NCI-H2196 (cell line): ENCODE measurements at regions not wholly inside any gene's neighbourhood (a gene's known extent, or its start where the extent isn't known, plus 50 kb on each side); places are given as distances from the start of the nearest gene placed in this dataset.

ENCODE experiments used
- DNase-seq: peaks from one replicate; lab custom pipeline; 2025; ENCODE audit not compliant: unreplicated experiment; lab: John Stamatoyannopoulos, UW

DNA sequence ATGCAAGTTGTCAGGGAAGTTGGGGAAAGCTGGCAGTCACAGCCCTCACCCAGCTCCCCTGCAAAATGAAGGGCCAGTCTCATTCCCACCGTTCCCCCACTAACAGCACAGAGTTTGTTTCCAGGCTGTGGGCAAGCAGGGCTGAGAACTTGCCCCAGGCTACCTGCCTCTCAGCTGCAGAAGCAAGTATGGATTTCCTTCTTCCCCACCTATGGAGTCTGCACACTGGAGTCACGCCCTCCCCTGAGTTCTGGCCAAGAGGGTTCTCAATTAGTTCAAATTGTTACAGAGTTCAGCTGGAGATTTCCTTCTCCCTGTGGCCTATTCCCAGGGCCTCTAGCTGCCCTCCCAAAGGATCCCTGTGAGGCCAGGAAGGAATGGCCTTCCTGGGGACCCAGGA lies 90.1 kb upstream of the ATP11B start:
- no peak for DNase-seq

DNA sequence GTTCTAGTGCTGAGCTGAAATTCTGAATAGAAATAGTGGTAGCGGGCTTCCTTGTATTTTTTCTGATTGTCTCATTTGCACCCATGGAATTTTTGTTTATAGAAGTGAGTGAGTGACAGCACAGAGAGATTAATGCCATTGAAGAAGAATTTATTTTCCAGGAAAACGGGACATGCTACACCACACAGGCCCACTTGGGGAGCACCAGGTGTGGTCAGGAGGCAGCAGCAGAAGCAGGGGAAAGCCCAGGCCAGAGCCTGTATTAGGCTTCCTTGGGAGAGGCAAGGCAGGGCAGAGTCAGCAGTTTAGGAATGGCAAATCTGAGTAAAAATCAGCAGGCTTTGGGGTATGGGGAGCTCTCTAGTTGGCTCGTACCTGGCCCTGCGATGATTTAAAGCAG lies 88.4 kb upstream of the ATP11B start:
- DNase-seq, result no peak

DNA sequence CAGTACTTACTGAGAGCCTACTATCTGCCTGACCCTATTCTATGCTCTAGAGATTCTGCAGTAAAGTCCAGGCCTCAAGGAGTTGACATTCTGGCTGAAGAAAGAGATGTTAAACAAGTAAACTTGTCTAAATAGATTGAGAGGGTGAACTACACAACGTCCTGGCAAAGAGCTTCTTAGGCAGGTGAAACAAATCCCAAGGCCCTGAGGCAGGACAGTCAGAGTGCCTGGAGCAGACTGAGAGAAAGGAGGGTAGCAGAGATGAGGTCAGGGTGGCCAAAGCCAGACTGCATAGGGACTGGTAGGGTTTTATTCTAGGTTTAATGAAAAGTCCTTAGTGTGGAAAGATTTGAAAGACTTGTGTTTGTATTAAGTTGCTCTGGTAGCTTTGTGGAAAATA lies 84.5 kb upstream of the ATP11B start:
- no peak for DNase-seq

DNA sequence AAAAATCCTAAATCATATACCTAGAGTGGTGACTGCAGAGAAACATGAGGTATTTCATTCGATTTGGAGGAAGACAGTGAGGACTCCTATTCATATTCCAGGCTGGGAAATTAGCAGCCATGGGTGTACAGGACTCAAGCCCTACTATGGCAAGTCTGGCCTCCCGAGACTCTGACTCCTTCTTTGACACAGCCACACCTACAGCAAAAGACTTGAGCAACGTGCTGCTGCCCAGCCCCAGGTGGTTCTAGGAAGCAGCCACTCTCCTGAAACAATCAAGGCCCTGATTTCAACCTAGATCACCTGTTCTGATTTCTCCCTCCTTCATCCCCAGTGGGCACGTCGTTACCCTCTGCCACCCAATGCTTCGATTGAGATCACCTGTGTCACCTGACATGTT lies 84.0 kb upstream of the ATP11B start:
- no peak for DNase-seq

DNA sequence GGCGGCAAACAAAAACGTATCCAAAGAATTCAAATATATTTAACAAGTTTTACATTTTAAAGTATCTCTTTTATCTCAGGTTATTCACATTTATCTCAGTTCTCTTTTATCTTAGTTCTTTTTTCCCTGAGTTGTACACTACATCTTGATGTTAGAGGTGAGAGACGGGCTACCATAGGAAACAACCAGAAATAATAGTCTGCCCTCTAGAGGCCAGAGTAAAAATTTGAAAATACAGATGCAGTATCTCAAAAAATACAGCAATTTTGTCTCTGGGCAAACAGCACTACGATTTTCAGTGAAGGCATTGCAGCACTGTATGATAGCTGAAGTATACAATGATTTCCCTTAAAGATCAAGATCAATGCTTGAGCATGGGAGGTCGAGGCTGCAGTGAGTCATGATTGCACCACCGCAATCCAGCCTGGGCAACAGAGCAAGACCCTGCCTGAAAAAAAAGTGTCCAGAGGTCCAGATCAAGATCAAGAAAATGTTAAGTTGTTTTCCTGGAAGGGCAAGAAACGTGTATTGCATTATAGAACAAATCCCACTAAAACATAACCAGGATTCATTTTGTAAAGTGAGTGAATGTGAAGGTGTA lies 82.6 kb upstream of the ATP11B start:
- DNase-seq, result peak; percentile 61

DNA sequence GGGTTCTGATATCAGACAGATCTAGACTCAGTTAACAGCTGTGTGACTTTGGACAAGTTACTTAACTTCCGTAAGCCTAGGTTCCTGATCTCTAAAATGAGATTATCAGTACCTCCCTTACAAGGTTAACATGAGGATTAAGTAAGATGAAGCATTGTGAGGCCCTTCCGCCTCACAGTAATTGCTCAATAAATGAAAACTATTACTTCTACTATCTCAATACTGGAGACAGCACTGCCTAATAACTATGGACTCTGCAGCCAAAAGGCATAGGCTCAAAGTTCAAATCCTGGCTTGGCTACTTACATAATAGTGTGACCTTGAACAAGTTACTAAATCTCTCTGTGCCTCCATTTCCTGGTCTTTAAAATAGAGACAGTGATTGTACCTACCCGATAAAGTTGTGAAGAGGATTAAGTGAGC lies 82.0 kb upstream of the ATP11B start:
- DNase-seq, result no peak

DNA sequence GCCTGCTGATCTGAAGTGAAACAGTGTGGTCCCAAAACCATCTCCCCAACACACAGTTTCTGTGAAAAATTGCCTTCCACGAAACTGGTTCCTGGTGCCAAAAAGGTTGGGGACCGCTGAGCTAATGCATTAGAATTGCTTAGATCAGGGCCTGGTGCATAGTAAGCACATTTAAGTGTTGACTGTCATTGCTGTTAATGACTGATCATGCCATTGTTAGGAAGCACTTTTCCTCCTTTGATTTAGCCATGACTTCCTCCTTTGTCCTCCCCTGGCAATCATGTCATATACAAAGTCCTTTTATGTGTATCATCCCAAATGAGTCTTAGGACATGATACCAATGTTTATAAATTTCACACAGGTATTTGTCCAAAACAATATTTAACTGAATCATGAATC lies 81.5 kb upstream of the ATP11B start:
- no peak for DNase-seq

DNA sequence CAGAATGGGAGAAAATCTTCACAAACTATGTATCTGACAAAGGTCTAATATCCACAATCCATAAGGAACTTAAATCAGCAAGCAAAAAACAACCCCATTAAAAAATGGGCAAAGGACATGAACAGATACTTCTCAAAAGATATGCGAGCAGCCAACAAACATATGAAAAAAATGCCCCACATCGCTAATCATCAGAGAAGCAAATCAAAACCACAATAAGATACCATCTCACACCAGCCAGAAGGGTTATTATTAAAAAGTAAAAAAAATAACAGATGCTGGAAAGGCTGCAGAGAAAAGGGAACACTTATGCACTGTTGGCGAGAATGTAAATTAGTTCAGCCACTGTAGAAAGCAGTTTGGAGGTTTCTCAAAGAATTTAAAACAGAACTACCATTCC lies 80.2 kb upstream of the ATP11B start:
- DNase-seq, result no peak

DNA sequence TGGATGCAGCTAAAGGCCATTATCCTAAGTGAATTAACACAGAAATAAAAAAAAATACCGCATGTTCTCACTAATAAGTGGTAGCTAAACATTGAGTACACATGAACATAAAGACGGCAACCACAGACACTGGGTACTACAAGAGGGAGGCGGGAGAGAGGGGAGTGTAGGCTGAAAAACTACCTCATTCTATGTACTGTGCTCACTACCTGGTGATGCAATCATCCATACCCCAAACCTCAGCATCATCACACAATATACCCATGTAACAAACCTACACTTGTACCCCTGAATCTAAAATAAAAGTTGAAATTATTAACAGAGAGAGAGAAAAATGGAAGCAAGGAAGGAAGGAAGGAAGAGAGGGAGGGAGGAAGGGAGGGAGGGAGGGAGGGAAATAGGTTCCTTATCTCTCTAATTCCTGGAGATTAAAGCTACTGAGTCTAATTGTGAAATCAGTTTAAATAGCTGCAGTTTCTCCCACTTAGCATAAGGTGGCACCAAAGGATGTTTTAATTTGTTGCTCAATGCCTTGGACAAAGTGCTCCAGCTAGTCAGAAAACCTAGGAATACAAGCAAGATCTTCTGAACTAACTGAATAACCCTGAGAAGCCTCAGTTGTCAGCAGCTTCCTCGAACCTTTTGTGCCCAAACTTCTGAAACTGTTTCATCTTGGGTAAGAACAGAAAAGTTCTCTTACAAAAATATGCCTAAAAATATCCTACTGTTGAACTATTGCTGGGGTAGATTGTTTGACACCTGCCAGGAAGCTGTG lies 79.4 kb upstream of the ATP11B start:
- DNase-seq, result peak; percentile 86

DNA sequence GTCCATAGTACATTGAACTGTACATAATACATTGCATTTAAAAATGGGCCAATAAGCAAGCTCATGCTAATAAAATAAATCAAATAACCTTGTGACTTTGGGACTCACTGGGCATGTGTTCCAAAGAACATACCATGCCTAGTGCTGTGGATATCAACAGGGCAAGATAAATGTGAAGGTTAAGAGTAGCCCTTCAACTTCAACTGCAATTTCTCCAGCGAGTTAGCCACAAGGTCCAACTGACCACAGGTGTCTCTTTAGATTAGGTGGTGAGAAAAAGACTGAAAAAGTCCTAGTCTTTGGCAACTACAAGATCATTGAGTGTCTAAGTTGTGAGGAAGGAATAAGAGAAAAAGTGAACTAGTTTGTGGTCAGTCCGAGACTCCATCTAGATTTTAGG lies 78.3 kb upstream of the ATP11B start:
- no peak for DNase-seq

DNA sequence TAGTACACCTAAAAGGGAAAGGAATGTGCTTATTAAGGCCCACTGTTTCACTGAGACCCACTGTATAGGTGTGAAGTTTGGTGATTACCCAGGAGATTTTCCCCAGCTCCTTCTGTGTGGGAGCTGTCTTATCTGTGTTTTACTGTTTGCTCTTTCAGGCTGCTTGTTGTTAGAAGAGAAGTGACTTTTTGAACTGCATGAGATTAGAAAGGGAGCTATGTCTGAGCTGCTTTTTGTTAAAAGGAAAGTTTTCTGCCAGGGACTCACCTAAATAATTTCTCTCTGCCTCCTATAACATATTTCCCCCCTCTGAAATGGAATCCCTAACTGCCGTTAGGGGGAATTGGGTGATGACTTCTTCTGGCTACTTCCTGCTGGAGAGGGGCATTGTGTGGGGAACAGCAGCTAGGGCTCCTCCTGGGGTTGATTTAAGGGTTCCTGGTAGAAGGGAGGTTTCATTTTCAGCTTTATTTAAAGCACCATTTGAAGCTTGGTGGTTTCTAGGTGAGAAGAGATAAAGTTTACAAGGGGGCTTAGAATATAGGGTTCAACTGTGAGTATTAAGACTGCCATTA lies 77.1 kb upstream of the ATP11B start:
- DNase-seq, result no peak

DNA sequence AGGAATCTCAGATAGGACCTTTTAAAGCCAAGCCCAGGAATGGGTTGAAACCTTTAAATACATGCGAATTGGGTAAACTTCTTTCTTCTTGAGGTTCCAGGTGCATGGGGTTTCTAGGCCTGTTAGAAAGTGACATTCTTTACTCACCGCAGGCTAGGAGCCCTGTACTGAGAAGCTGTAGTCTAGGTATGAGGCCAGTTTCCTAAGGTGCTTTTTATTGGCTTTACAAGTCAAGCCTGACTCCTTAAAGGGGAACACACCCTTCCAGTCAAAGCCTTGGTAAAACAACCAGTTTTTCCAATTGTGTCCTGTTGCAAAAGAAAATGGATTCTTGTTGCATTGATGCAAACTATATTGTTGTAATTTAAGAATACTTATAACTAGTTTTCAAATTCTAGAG lies 76.1 kb upstream of the ATP11B start:
- DNase-seq, result no peak

DNA sequence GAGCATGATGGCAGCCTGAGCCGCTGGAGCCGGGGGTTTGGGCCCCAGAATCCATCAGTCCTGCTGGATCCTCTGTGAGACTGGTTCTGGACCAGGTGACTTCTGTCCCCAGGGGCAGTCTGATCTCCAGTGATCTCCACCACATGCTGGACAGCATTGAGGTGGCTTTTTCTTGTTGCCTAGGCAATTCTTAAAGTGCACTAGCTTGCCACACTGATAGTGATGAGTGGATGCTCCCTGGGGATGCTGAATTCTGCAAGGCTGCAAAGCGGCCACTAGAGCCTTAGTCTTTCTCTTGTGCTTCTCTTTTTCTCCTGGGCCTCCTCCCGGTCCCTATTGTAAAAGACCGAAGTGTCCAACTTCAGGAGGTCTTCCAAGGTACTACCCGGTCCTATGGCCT lies 70.4 kb upstream of the ATP11B start:
- no peak for DNase-seq

DNA sequence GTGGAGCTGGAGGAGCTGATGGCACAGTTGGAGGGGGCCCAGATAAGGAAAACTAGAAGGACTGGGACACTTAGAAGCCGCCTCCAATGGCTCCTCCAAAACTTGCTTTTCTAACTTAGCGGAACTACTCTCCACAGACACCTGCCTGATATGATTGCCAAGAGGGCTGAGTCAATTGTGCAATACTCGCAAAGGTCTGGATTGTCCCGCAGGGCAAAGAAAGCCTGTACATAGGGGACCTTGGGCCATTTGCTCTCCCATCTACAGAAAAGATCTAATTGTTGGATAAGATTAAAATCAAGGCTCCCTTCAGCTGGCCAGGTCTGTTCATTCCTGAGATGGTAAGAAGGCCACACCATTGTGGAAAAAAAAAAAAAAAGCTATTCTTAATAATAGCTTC lies 69.7 kb upstream of the ATP11B start:
- DNase-seq, result no peak

DNA sequence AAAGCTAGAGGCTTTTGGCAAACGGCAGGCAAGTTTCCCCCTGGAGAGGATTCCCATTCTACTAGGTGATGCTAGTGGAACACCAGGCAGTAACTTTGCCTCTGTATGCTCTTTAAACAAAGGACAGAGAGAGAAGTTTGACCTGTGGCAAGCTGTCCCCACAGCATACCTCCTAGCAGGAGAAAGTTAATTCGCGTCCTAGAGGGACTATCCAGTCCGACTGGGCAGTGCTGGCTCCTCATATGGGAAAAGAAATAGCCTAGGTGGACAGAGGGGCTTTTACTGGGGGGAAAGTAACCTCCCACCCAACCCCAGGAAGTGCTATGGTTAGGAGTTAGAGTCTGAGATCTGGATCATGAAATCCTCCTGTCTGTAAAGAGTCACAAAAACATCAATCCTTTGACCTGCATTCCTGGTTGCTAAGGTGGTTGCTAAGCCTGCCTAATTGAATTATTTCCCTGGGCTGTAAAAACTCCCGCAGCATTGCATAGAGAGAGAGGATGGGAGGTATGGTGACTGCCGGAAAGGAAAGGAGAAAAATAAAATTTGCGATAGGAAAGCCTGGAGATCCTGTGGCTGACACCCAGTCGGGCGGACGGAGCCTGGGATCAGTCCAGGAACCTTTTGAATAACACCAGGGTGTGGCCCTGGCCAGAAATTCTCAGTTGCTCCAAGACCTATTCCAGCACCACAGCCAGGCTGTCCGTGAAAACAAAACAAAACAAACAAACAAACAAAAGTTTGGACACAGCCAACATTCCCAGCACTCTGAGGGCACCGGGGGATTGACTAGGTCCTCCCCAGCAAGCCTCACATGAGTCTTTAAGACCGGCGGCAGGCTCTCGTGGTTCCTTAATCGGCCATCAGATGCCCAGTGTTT lies 67.7 kb upstream of the ATP11B start:
- DNase-seq, result no peak

DNA sequence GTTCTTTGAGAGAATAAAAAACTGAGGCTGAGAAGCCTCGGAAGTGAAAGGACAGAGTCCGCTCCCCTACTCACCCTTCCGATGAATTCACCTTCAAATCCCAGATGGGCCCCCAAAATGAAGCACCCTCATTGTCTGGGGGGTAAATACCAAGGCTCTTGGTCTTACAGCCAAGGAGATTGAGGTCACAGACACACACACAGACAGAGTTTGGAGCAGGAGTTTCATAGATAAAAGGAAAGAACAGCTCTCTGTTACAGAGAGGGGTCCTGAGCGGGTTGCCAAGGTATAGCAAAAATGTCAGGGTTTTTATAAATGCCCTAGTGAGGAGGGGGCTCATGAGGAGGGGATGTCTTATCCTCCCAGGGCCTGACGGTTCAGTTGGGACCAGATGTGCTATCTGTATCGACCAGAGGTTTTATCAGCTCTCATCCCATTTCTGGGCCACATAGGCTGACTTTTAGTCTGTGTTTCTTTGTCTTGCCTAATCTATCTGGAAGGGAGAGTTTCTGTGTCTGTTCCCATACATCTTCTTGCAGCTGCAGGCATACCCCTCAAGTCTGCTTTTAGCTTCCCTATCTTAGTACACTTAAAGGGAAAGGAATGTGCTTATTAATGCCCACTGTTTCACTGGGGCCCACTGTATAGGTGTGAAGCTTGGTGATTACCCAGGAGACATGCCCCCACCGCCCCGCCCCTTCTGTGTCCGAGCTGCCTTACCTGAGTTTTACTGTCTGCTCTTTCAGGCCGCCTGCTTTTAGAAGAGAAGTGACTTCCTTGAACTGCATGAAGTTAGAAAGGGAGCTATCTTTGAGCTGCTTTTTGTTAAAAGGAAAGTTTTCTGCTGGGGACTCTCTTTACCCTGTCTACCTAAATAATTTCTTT lies 66.8 kb upstream of the ATP11B start:
- no peak for DNase-seq

DNA sequence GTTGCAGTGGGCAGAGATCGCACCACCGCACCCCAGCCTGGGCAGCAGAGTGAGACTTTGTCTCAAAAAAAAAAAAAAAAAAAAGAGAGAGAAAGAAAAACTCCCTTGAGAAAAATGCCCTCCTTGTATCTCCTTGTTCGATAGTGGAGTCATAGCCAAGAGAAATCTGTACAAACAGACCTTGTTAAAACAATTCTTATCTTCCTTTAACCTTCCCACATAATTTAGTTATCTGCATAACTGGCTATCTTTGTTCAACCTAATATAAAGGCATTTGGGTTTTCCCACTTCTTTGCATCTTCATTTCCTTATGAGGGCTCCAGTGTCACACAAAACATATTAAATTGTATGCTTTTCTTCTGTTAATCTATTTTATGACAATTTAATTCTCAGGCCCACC lies 65.1 kb upstream of the ATP11B start:
- no peak for DNase-seq

DNA sequence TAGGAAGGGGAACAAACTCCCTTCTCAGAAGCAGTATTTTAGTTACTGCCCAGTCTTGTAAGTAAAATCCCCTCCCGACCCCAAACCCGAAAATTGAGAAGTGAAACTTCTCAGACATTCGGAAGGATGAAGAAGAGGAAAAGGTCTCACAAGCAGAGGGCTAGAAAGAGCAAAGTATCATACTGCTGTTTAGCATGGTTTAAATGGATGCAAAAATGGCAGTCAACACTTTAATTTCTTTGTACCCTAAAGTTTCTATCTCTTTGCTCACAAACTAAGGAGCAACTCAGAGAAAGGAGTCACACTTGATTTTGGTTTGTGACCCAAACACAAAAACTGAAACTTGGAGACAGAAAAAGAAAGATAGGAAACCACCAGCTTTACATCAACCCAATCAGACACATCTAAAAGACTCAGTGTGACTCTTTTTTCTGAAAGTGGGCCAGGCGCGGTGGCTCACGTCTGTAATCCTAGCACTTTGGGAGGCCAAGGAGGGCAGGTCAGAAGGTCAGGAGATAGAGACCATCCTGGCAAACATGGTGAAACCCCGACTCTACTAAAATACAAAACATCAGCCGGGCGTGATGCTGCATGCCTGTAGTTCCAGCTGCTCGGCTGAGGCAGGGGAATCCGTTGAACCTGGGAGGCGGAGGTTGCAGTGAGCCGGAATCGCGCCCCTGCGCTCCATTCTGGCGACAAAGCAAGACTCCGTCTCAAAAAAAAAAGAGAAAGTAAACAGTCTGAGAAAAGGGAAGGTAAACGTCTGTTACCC lies 63.2 kb upstream of the ATP11B start:
- no peak for DNase-seq

DNA sequence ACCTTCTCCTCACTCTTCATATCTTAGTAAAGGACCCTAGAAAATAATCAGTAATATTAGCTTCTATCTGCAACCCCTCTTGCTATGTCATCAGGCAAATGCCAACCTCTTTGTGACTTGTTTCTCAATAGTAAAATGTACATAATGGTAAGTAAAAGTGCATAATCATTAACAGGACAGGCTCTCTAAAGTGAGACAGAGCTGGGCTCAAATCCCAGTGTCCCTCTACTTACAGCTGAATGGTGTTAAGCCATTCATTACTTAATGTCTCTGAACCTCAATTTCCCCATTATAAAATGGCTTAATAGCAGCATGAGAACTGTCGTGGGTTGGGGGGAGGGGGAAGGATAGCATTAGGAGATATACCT lies 62.6 kb upstream of the ATP11B start:
- no peak for DNase-seq

DNA sequence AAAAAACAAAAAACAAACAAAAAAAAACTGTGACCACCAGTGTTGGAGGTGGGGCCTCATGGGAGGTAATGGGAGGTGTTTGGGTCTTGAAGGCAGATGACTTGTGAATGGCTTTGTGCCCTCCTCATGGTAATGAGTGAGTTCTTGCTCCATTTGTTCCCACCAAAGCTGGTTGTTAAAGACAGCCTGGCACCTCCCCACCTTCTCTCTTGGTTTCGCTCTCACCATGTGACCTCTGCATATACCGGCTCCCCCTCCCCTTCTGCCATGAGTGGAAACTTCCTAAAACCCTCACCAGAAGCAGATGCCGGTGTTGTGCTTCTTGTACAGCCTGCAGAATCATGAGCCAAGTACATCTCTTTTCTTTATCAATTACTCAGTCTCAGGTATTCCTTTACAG lies 61.5 kb upstream of the ATP11B start:
- no peak for DNase-seq
